Psoas muscle (tissue), 7 donors: ENCODE measurements at regions not wholly inside any gene's neighbourhood (a gene's known extent, or its start where the extent isn't known, plus 50 kb on each side); places are given as distances from the start of the nearest gene placed in this dataset.
"Not testable (repeated sequence)": the region's sequence is repeated elsewhere in the genome, so short reads cannot be mapped to it uniquely, and the experiment has no call there.

Source experiments
- ATAC-seq, 4 donors: fragments of 200-7000 bp; cut with Tn5 transposase; one replicate each; pipeline ENCODE4 v1.9.1; 2020; ENCODE audit warnings: moderate library complexity in 3 of 4, mild to moderate bottlenecking in 2 of 4
- DNase-seq, 2 donors: peaks; one replicate each; pipeline ENCODE4 v3.0.0-alpha.2; 2020
- H3K27ac ChIP-seq: fragments of 200-600 bp; one replicate; pipeline ENCODE4 v1.8.0; 2022
- H3K27me3 ChIP-seq, 3 donors: fragments of 200-600 bp in 1 of 3; one replicate each; pipeline versions ENCODE4 v1.6.1 to v1.8.0; 2013 to 2022; ENCODE audit warnings: low read length in 2 of 3, mild to moderate bottlenecking in 2 of 3, moderate library complexity in 1 of 3; ENCODE audit not compliant: insufficient read depth in 3 of 3
- H3K36me3 ChIP-seq, 2 donors: fragments of 200-600 bp in 1 of 2; one replicate each; pipeline versions ENCODE4 v1.6.1 to v1.8.0; 2013 to 2022; ENCODE audit warnings: low read depth in 1 of 2, mild to moderate bottlenecking in 1 of 2, moderate library complexity in 1 of 2; ENCODE audit not compliant: insufficient read depth in 1 of 2
- H3K4me1 ChIP-seq: fragments of 200-600 bp; one replicate; pipeline ENCODE4 v1.8.0; 2022
- H3K4me3 ChIP-seq: fragments of 200-600 bp; one replicate; pipeline ENCODE4 v1.8.0; 2022; ENCODE audit warnings: mild to moderate bottlenecking
- H3K9me3 ChIP-seq: fragments of 200-600 bp; one replicate; pipeline ENCODE4 v1.8.0; 2022
- WGBS, 3 donors: extraction: QIAGEN DNeasy Blood & Tissue Kit; methylation state at CpG; one replicate each; pipeline versions ENCODE4 v1.1.6 to v1.1.7; 2013; 5-methylcytosine and 5-hydroxymethylcytosine counted together
- intact Hi-C, 2 donors: fragments of 100-400 bp; cut with DNase I; formaldehyde crosslinking; loops; one replicate each; pipeline versions ENCODE4 v1.11.0 to v1.14.2; 2022
- TF ChIP-seq, protein P1 (sequence below): fragments of 200-600 bp; IDR thresholded peaks from one replicate; pipeline ENCODE4 v1.8.0; 2022; ENCODE audit warnings: antibody characterized with exemption
- donor health status: healthy with polysubstance abuse.
- donor health status: DM: no; HTN: no; CAD: no; lungs with moderate emphysema.
- donor health status: Bipolar disorder and iron deficiency.
- donor health status: healthy.
- donor health status: DM: yes; HTN: yes; CAD: no.
- donor health status: DM: no; HTN: no; CAD: no.
- donor health status: DM: yes; HTN: yes; CAD: no.

GRCh38 chr1:201731592-201731991, 97.4 kb upstream of the IPO9 start:
- H3K4me3 ChIP-seq: no peak overlapping the region
- ATAC-seq (no peak), DNase-seq (no peak)
- no peaks in the 10 kb centered on the region for H3K9me3 ChIP-seq
- TF ChIP-seq, protein P1, sequence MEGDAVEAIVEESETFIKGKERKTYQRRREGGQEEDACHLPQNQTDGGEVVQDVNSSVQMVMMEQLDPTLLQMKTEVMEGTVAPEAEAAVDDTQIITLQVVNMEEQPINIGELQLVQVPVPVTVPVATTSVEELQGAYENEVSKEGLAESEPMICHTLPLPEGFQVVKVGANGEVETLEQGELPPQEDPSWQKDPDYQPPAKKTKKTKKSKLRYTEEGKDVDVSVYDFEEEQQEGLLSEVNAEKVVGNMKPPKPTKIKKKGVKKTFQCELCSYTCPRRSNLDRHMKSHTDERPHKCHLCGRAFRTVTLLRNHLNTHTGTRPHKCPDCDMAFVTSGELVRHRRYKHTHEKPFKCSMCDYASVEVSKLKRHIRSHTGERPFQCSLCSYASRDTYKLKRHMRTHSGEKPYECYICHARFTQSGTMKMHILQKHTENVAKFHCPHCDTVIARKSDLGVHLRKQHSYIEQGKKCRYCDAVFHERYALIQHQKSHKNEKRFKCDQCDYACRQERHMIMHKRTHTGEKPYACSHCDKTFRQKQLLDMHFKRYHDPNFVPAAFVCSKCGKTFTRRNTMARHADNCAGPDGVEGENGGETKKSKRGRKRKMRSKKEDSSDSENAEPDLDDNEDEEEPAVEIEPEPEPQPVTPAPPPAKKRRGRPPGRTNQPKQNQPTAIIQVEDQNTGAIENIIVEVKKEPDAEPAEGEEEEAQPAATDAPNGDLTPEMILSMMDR: no peak
- no peak overlapping the region for H3K27ac ChIP-seq
- no peaks in the 10 kb centered on the region for H3K36me3 ChIP-seq
- 67 to 76% (median 68%) methylated on average over 1 of the region's 1 CpG for WGBS, 3 donors
- H3K4me1 ChIP-seq: peaks cover 3% of the 10 kb centered on the region
- no peaks in the 10 kb centered on the region for H3K27me3 ChIP-seq
- intact Hi-C loops: no loop called here

GRCh38 chr1:201732351-201732750, 96.6 kb upstream of the IPO9 start:
- TF ChIP-seq, protein P1: no peak
- 98 to 100% (median 99%) methylated on average over 2 of the region's 2 CpGs for WGBS, 3 donors
- DNase-seq (no peak), ATAC-seq (no peak)
- H3K4me3 ChIP-seq: no peak overlapping the region
- no peak overlapping the region for H3K27ac ChIP-seq
- peaks cover 3% of the 10 kb centered on the region for H3K4me1 ChIP-seq
- intact Hi-C loops: no loop called here
- H3K27me3 ChIP-seq: no peaks in the 10 kb centered on the region
- H3K36me3 ChIP-seq: no peaks in the 10 kb centered on the region
- no peaks in the 10 kb centered on the region for H3K9me3 ChIP-seq

- intact Hi-C loops, H3K36me3 ChIP-seq, H3K9me3 ChIP-seq, H3K27ac ChIP-seq, H3K27me3 ChIP-seq, ATAC-seq, H3K4me3 ChIP-seq, DNase-seq: not testable (repeated sequence)
- H3K4me1 ChIP-seq: peaks cover 11% of the 10 kb centered on the region
- 72 to 94% (median 73%) methylated on average over 4 of the region's 4 CpGs for WGBS, 3 donors
Observed at GRCh38 chr1:201734221-201734620, 94.7 kb upstream of the IPO9 start.

GRCh38 chr1:201734786-201735185, 94.2 kb upstream of the IPO9 start:
- intact Hi-C loops: no loop called here
- Histone ChIP-seq H3K27ac (no peak overlapping the region), H3K4me1 (peaks cover 14% of the 10 kb centered on the region), H3K4me3 (no peak overlapping the region), H3K9me3 (no peaks in the 10 kb centered on the region), H3K27me3 (peaks cover 0 to 11% (median 0%) of the 10 kb centered on the region in 3 donors), H3K36me3 (no peaks in the 10 kb centered on the region)
- WGBS, 3 donors: 44 to 56% (median 45%) methylated on average over 2 of the region's 2 CpGs
- no peak for ATAC-seq
- TF ChIP-seq, protein P1: no peak
- DNase-seq: no peak

DNA sequence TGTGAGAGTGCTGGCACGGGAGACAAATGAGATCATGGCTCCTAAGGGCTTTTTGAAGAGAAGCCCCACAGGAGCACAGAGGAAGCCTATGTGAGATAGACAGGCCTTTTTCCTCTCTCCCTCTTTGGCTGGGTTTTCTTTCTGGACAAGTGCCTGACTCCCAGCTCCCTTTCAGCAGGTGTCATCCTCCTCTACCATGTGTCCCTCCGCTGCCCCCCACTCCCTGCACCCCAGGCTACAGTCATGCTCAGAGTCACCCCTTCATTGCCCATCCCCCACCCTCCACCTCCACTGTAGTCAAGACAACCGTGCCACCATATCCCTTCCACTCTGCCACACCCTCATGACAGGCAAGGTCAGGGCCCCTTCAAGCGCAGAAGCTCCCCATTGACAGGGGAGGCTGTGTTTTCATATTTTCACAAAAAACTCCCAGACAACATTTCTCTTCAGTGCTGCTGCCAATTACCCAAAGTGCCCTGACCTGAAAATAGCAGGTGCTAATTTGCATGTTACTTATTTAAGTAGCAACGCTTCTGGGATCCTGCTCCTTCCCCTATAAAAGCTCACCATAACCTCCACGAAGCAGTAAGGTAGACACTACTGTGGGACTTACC, 92.1 kb upstream of the IPO9 start:
- H3K4me3 ChIP-seq: no peak overlapping the region
- TF ChIP-seq, protein P1: no peak
- DNase-seq: no peak
- no peaks in the 10 kb centered on the region for H3K36me3 ChIP-seq
- H3K9me3 ChIP-seq: no peaks in the 10 kb centered on the region
- no peak for ATAC-seq
- intact Hi-C loops: no loop called here
- peaks cover 14% of the 10 kb centered on the region for H3K4me1 ChIP-seq
- H3K27me3 ChIP-seq: peaks cover 0 to 18% (median 0%) of the 10 kb centered on the region in 3 donors
- no peak overlapping the region for H3K27ac ChIP-seq
- 38 to 57% (median 48%) methylated on average over 6 of the region's 6 CpGs for WGBS, 3 donors
